ENCODE measurements at regions not wholly inside any gene's neighbourhood (a gene's known extent, or its start where the extent isn't known, plus 50 kb on each side); places are given as distances from the start of the nearest gene placed in this dataset.
"Not testable (repeated sequence)": the region's sequence is repeated elsewhere in the genome, so short reads cannot be mapped to it uniquely, and the experiment has no call there.

DNA sequence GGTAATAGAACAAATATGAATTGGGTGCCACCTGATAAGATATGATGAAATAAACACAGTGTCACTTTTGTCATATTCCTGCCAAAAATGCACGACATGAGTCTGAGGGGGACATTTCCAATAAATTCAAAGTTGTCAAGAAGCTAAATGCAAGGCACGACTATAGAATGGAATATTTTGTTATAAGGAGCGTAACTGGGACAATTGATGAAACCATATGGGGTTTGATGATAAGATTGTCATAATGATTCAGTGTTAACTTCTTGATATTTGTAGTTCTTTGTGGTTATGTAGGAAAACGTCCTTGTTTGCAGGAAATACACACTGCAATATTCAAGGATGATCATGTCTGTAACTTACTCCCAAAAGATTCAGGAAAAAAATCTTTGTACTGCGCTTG lies 163.3 kb downstream of the MEX3B start:
- POLR2A ChIA-PET: no interaction called here
- TF ChIP-seq, protein P1, sequence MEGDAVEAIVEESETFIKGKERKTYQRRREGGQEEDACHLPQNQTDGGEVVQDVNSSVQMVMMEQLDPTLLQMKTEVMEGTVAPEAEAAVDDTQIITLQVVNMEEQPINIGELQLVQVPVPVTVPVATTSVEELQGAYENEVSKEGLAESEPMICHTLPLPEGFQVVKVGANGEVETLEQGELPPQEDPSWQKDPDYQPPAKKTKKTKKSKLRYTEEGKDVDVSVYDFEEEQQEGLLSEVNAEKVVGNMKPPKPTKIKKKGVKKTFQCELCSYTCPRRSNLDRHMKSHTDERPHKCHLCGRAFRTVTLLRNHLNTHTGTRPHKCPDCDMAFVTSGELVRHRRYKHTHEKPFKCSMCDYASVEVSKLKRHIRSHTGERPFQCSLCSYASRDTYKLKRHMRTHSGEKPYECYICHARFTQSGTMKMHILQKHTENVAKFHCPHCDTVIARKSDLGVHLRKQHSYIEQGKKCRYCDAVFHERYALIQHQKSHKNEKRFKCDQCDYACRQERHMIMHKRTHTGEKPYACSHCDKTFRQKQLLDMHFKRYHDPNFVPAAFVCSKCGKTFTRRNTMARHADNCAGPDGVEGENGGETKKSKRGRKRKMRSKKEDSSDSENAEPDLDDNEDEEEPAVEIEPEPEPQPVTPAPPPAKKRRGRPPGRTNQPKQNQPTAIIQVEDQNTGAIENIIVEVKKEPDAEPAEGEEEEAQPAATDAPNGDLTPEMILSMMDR (IDR thresholded peaks at IDR 0.05; ENCODE audit: control extremely low read depth, extremely low read depth, low read depth, missing control alignments): no peak
- DNase-seq (ENCODE audit: extremely low spot score): no peak
- CTCF ChIA-PET: interaction anchor here (3.0 kb wide), 1 partner anchor 10 kb away, joined by 7 read pairs; no protein-coding TSS in a partner anchor

DNA sequence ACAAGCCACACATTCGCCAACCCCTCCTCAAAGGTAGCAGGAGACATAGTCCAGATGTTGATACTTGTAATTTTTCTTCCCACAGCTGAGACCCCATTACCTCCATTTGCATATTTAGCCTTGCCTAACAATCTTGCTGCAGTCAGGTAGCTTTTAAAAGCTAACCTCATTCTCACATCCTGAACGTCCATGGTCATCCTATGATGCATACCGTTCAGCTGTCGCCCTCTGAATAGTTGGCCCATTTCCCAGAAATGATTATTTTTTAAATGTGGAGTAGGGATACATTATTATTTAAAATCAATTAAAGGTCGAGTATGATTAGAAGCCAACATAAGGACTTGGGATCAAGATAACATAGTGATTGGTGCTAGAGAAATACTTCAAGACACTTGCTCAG lies 165.0 kb downstream of the MEX3B start:
- POLR2A ChIA-PET: no interaction called here
- CTCF ChIA-PET: interaction anchor here (3.0 kb wide), 1 partner anchor 12 kb away, joined by 7 read pairs; no protein-coding TSS in a partner anchor
- TF ChIP-seq, protein P1 (IDR thresholded peaks at IDR 0.05; ENCODE audit: control extremely low read depth, extremely low read depth, low read depth, missing control alignments): no peak
- DNase-seq (ENCODE audit: extremely low spot score): no peak

DNA sequence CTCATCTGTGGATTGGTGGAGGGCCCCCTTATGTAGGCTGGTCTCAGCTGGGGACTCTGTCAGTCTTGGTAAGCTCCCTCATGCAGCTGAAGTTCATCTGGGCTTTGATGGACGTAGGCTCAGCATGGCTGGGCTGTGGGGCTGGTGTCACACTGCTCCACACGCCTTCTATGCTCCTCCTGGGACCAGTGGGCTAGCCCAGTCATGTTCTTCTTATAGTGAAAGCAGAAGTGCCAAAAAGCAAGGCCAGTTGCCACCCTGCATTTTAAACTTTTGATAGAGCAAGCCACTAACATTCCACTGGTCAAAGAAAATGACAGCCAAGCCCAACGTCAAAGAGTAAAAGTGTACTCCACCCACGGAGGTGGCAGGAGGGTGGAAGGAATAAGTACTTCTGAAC lies 165.5 kb downstream of the MEX3B start:
- no peak for DNase-seq (ENCODE audit: extremely low spot score)

DNA sequence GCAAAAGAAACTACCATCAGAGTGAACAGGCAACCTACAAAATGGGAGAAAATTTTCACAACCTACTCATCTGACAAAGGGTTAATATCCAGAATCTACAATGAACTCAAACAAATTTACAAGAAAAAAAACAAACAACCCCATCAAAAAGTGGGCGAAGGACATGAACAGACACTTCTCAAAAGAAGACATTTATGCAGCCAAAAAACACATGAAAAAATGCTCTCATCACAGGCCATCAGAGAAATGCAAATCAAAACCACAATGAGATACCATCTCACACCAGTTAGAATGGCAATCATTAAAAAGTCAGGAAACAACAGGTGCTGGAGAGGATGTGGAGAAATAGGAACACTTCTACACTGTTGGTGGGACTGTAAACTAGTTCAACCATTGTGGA lies 170.1 kb downstream of the MEX3B start:
- DNase-seq (ENCODE audit: extremely low spot score); CTCF ChIA-PET; POLR2A ChIA-PET: not testable (repeated sequence)

More for the DNA sequence above, 165.5 kb downstream of the MEX3B start:
- TF ChIP-seq, protein P1 (IDR thresholded peaks at IDR 0.05; ENCODE audit: control extremely low read depth, extremely low read depth, low read depth, missing control alignments): no peak
- POLR2A ChIA-PET: no interaction called here
- CTCF ChIA-PET: interaction anchor here (1.2 to 3.0 kb wide), 2 partner anchors 12 to 17 kb away, joined by 3 to 7 read pairs; no protein-coding TSS in a partner anchor

GRCh38 chr15:81870746-81871106 lies 175.1 kb downstream of the MEX3B start:
- DNase-seq (ENCODE audit: extremely low spot score); POLR2A ChIA-PET; CTCF ChIA-PET: not testable (repeated sequence)

GRCh38 chr15:81870062-81870745 lies 175.6 kb downstream of the MEX3B start:
- CTCF ChIA-PET; DNase-seq (ENCODE audit: extremely low spot score); POLR2A ChIA-PET: not testable (repeated sequence)

GRCh38 chr15:81869161-81869954 lies 176.5 kb downstream of the MEX3B start:
- CTCF ChIA-PET: no interaction called here
- POLR2A ChIA-PET: no interaction called here
- no peak for DNase-seq (ENCODE audit: extremely low spot score)
- TF ChIP-seq, protein P1 (IDR thresholded peaks at IDR 0.05; ENCODE audit: control extremely low read depth, extremely low read depth, low read depth, missing control alignments): no peak

DNA sequence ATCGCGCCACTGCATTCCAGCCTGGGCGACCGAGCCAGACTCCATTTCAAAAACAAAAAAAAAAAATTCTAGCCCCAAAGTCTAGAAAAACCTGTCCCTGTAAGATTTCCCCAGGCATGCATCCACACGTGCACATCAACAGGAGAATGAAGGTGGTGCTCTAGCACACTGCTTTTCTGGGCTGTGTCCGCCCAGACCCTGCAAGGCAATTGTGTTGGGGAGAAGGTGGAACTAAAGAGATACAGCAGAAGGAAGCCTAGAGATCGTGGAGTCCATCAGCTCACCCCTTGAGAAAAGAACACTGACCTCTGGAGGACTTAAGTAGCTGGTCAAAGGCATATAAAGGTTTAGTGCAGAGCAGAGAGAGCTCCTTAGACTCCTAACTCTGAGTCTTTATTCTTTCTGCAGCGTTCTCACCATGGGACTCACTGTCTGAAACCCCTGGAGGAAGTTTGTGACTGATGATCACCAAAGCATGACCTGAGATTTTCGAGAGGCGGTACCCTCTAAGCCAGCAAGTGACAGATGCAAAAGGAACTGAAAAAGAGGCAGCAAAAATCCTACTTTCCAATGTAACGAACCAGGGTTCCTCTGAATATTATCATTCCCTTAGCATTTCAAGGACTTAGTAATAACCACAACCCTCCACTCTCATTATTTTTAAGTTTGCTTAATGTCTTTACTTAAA lies 179.8 kb downstream of the MEX3B start:
- ChIA-PET CTCF (no interaction called here), POLR2A (interaction anchor here (0.5 kb wide), 1 partner anchor 66 kb away, joined by 5 read pairs; no protein-coding TSS in a partner anchor)
- DNase-seq (ENCODE audit: extremely low spot score): peak; percentile 76
- TF ChIP-seq, protein P1 (IDR thresholded peaks at IDR 0.05; ENCODE audit: control extremely low read depth, extremely low read depth, low read depth, missing control alignments): no peak

All from GM10248 (cell line).